HG03457 (cell line): ENCODE measurements at regions not wholly inside any gene's neighbourhood (a gene's known extent, or its start where the extent isn't known, plus 50 kb on each side); places are given as distances from the start of the nearest gene placed in this dataset.
"Not testable (repeated sequence)": the region's sequence is repeated elsewhere in the genome, so short reads cannot be mapped to it uniquely, and the experiment has no call there.

ENCODE experiments used
- ATAC-seq: cut with Tn5 transposase; IDR thresholded peaks from one replicate; pipeline ENCODE4 v1.9.1; 2021; ENCODE audit warnings: moderate number of reproducible peaks; ENCODE audit not compliant: unreplicated experiment

- ATAC-seq = no peak
These were observed 442.5 kb downstream of the SPATA31D1 start for GRCh38 chr9:82431121-82431520.

GRCh38 chr9:82433290-82433931 is 444.8 kb downstream of the SPATA31D1 start:
- ATAC-seq = not testable (repeated sequence)

GRCh38 chr9:82436475-82436874 is 447.9 kb downstream of the SPATA31D1 start:
- no peak for ATAC-seq

- ATAC-seq = not testable (repeated sequence)
These were observed 448.6 kb downstream of the SPATA31D1 start for GRCh38 chr9:82437183-82437582.

GRCh38 chr9:82438581-82438980 is 450.0 kb downstream of the SPATA31D1 start:
- no peak for ATAC-seq

GRCh38 chr9:82443312-82443711 is 454.7 kb downstream of the SPATA31D1 start:
- ATAC-seq = no peak

- no peak for ATAC-seq
These were observed 457.0 kb downstream of the SPATA31D1 start for GRCh38 chr9:82445556-82445955.

GRCh38 chr9:82447343-82447742 is 458.8 kb downstream of the SPATA31D1 start:
- ATAC-seq = no peak

GRCh38 chr9:82449986-82450385 is 461.4 kb downstream of the SPATA31D1 start:
- no peak for ATAC-seq

- ATAC-seq = no peak
These were observed 466.1 kb downstream of the SPATA31D1 start for GRCh38 chr9:82454509-82455190.

- ATAC-seq = no peak
These were observed 468.1 kb downstream of the SPATA31D1 start for GRCh38 chr9:82456642-82457041.

GRCh38 chr9:82457298-82457697 is 468.7 kb downstream of the SPATA31D1 start:
- ATAC-seq = no peak

GRCh38 chr9:82457891-82458290 is 469.3 kb downstream of the SPATA31D1 start:
- no peak for ATAC-seq

GRCh38 chr9:82458296-82458695 is 469.7 kb downstream of the SPATA31D1 start:
- ATAC-seq = no peak

- no peak for ATAC-seq
These were observed 478.2 kb downstream of the SPATA31D1 start for GRCh38 chr9:82466616-82467260.

- ATAC-seq = no peak
These were observed 478.9 kb downstream of the SPATA31D1 start for GRCh38 chr9:82467436-82467835.

GRCh38 chr9:82474235-82474634 is 485.7 kb downstream of the SPATA31D1 start:
- no peak for ATAC-seq

GRCh38 chr9:82475584-82476301 is 487.2 kb downstream of the SPATA31D1 start:
- ATAC-seq = no peak

GRCh38 chr9:82480921-82481320 is 492.3 kb downstream of the SPATA31D1 start:
- ATAC-seq = no peak

- no peak for ATAC-seq
These were observed 499.4 kb downstream of the SPATA31D1 start for GRCh38 chr9:82487935-82488312.
